Kidney epithelial cell (primary cell): ENCODE measurements at regions not wholly inside any gene's neighbourhood (a gene's known extent, or its start where the extent isn't known, plus 50 kb on each side); places are given as distances from the start of the nearest gene placed in this dataset.

Experiments used
- DNase-seq: peaks from one replicate; pipeline ENCODE4 v3.0.0-alpha.2; 2010; ENCODE audit warnings: low read depth
- H3K27me3 ChIP-seq: 2 replicates; pipeline ENCODE4 v1.6.0; 2011; ENCODE audit warnings: low read length; ENCODE audit not compliant: control insufficient read depth, insufficient read depth
- H3K36me3 ChIP-seq: 2 replicates; pipeline ENCODE4 v1.5.1; 2011; ENCODE audit warnings: low read length; ENCODE audit not compliant: control insufficient read depth, insufficient read depth
- H3K4me3 ChIP-seq: 2 replicates; pipeline ENCODE4 v1.5.1; 2011; ENCODE audit warnings: low read depth, mild to moderate bottlenecking, control low read depth, low read length
- CTCF ChIP-seq: IDR thresholded peaks from 2 replicates; pipeline ENCODE4 v1.5.1; 2011; ENCODE audit warnings: mild to moderate bottlenecking, moderate library complexity, low read length, control low read depth, inconsistent platforms; ENCODE audit not compliant: insufficient read depth, poor library complexity, severe bottlenecking

GRCh38 chr7:18081617-18082016 lies 54.0 kb upstream of the PRPS1L1 start:
- DNase-seq = no peak
- no peak for TF ChIP-seq CTCF
- Histone ChIP-seq H3K4me3 (no peak overlapping the region), H3K27me3 (peaks cover 5% of the 10 kb centered on the region), H3K36me3 (no peaks in the 10 kb centered on the region)

DNA sequence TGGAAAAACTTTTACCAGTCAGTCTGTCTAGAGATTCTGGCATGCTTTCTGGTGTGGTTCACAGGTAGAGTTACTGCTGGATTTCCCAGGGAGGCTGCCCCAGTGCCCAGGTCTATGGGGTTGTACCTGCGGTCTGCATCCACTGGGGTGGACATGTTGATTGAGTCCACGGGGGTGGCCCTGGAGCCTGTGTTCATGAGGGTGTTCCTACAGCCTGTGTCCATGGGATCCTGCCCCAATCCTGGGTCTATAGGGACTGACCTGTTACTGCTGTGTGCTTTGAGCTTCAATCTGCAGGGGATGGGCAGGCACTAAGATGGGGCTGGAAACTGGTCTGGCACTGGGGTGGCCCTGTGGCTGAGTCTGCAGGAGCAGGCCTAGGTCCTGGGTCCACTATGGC lies 54.5 kb upstream of the PRPS1L1 start:
- Histone ChIP-seq H3K27me3 (peaks cover 9% of the 10 kb centered on the region), H3K4me3 (no peak overlapping the region), H3K36me3 (no peaks in the 10 kb centered on the region)
- no peak for TF ChIP-seq CTCF
- no peak for DNase-seq

DNA sequence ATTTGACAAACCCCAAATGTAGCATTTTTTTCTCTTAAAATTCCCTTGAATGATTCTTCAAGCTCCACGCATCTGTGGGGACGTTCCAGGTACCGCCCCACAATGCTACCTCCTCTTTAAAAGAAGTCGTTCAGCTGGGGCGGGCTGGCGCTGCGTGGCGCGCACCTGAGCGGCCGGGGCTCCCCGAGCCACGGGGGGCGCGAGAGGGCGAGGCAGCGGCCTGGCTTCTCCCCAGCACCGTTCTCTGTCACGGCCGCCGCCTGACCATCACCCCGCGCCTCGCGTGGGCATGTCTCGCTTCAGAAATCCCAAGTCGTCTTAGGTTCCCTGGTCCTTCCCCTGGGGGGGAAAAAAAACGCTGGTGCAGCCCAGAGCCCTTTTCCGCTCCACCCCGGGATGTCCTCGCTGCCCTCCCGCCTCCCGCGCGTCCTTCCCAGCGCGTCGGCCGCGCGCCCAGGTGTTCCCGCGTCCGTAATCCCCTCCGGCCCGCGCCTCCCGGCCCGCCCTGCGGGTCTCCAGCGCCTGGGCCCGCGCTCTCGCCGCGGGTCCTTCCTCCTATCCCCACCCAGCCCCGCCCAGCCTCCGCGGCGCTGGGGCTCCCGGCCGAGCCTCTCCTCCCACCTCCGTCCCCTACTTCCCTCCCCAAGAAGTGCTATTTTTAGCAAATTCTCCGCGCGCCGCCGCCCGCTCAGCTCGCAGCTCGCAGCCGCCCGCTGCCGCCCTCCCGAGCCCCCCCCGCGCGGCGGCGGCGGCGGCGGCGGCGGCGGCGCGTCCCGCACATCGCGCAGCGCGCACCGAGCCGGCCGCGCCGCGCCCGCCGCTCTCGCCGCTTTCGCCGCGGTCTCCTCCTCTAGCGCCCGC lies 58.7 kb upstream of the PRPS1L1 start:
- Histone ChIP-seq H3K4me3 (peak overlapping the region; percentile 58), H3K27me3 (peaks cover 13% of the 10 kb centered on the region), H3K36me3 (no peaks in the 10 kb centered on the region)
- no peak for DNase-seq
- no peak for TF ChIP-seq CTCF

DNA sequence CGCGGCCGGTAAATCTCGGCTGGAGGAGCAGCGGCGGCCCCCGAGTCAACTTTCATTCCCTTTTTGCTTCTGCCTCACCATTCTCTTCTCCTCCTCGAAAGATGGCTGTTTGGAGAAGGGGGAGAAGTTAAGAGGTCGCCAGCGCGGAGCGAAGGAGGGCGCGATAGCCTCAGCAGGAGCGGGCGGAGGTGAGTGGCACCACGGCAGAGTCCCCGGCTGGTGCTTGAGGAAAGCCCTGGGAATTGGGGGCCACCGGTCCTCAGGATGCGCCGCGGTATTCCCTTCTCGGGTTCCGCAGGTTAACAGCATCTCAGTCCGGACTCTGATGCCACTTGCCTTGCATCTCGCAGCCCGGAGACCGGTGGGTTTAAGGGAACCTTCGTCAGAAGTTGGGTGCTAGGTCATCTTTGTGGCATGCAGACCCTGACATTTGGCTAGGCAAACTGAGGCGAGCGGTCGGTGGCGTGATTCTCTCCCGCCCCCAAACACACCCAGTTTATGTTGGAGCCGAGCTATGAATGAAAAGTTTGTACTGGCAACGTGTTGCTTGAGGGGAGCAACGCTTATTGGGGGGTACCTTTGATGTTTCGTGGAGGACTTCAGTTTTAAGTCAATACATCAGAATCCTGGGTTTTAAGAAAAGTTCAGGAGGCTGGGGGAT lies 59.5 kb upstream of the PRPS1L1 start:
- Histone ChIP-seq H3K4me3 (peak overlapping the region; percentile 58), H3K27me3 (peaks cover 13% of the 10 kb centered on the region), H3K36me3 (no peaks in the 10 kb centered on the region)
- DNase-seq = no peak
- TF ChIP-seq CTCF = no peak

DNA sequence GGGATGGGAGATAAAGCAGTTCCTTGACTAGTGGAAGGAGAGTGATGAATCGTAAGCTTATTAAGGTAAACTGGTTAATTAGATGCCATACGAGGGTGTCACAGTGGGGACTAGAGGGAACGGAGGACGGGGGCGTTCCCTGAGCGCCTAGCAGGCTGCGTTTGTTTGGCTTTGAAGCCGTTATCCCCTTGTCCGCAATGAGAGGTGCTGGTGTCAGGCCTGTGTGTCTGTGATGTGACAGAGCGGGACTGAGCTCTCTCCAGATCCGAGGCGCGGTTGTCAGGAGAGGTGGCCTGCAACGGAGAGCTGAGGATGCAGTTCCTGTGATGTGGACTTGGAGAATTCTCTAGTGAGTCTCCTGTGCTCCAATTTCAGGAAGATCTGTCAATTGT lies 60.0 kb upstream of the PRPS1L1 start:
- Histone ChIP-seq H3K4me3 (no peak overlapping the region), H3K27me3 (peaks cover 13% of the 10 kb centered on the region), H3K36me3 (no peaks in the 10 kb centered on the region)
- DNase-seq = no peak
- TF ChIP-seq CTCF = no peak
